WI38 (cell line): ENCODE measurements at regions not wholly inside any gene's neighbourhood (a gene's known extent, or its start where the extent isn't known, plus 50 kb on each side); places are given as distances from the start of the nearest gene placed in this dataset.

ENCODE experiments used
- H3K4me3 ChIP-seq: 2 replicates; pipeline ENCODE4 v1.5.1; 2011; ENCODE audit warnings: low read depth, mild to moderate bottlenecking, control low read depth, low read length
- TF ChIP-seq, protein P1 (sequence below): IDR thresholded peaks from 2 replicates; pipeline ENCODE4 v1.5.1; 2012; ENCODE audit warnings: low read depth, mild to moderate bottlenecking, control low read depth, low read length

DNA sequence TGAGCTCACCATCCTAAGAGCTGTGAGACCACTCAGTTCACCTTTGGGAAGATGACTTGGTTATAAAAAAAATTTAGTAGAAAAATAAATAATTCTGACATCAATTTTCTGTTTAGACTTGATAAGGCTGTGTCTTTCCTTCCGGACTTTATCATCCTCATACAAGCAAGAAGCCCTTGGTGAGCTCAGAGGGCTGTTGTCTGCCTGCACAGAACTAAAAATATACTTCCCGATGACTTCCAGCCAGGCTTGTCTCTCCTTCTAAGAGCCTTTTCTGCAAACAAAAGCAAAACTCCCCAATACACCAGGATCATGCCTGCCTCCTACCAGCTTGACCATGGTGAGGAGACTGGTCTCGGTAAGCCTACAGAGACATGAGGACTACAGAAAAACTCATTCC lies 58.3 kb upstream of the PHOX2B start:
- TF ChIP-seq, protein P1, sequence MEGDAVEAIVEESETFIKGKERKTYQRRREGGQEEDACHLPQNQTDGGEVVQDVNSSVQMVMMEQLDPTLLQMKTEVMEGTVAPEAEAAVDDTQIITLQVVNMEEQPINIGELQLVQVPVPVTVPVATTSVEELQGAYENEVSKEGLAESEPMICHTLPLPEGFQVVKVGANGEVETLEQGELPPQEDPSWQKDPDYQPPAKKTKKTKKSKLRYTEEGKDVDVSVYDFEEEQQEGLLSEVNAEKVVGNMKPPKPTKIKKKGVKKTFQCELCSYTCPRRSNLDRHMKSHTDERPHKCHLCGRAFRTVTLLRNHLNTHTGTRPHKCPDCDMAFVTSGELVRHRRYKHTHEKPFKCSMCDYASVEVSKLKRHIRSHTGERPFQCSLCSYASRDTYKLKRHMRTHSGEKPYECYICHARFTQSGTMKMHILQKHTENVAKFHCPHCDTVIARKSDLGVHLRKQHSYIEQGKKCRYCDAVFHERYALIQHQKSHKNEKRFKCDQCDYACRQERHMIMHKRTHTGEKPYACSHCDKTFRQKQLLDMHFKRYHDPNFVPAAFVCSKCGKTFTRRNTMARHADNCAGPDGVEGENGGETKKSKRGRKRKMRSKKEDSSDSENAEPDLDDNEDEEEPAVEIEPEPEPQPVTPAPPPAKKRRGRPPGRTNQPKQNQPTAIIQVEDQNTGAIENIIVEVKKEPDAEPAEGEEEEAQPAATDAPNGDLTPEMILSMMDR = no peak
- H3K4me3 ChIP-seq = no peak overlapping the region

DNA sequence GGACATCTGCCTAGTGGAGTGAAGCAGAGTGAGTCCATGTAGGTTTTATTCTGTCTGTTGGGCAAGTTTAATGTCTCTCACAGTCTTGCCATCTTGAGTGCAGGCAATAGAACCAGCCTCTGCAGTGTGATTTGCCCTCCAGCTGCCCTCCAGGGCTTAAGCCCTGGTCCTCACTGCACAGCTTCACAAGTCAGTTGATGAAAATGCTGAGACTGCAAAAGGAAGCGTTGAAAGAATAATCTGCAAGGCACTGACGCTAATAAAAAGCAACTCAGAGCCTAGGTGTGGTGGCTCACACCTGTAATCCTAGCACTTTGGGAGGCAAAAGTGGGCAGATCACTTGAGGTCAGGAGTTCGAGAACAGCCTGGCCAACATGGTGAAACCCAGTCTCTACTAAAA lies 54.1 kb upstream of the PHOX2B start:
- TF ChIP-seq, protein P1 = no peak
- H3K4me3 ChIP-seq = no peak overlapping the region

DNA sequence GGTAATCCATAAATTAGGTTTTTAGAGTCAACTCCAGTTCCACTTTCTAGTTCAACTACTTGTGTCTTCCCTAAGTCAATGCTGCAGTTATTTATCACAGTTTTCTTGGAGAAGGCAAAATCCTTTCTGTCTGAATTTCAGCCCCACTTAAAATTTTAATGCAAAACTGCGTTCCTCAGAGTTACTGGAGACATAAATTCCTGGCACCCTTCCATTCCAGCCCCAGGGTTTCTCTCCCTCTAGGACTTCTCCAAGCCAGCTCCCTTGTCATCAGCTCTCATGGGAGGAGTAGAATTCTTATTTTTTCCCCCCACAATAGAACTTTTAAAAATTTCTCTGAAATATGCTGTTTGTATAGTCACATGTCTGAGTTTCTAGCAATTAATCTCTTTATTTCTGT lies 50.6 kb upstream of the PHOX2B start:
- TF ChIP-seq, protein P1 = no peak
- no peak overlapping the region for H3K4me3 ChIP-seq
